SIG-M5 treated with dmso at 0.1 percent for 504 hours (cell line): ENCODE measurements at regions not wholly inside any gene's neighbourhood (a gene's known extent, or its start where the extent isn't known, plus 50 kb on each side); places are given as distances from the start of the nearest gene placed in this dataset.
A peak's percentile ranks its signal among the peaks of the same experiment; 100 is the strongest.
"Not testable (repeated sequence)": the region's sequence is repeated elsewhere in the genome, so short reads cannot be mapped to it uniquely, and the experiment has no call there.

ENCODE experiments used
- DNase-seq: peaks from one replicate; lab custom pipeline; 2025; ENCODE audit not compliant: unreplicated experiment; lab: John Stamatoyannopoulos, UW

GRCh38 chr5:83404182-83404716, 67.3 kb upstream of the VCAN start:
- no peak for DNase-seq

GRCh38 chr5:83405662-83406061, 65.9 kb upstream of the VCAN start:
- no peak for DNase-seq

- no peak for DNase-seq
Measured at GRCh38 chr5:83406906-83407305, 64.6 kb upstream of the VCAN start.

- no peak for DNase-seq
Measured at GRCh38 chr5:83407931-83408330, 63.6 kb upstream of the VCAN start.

- no peak for DNase-seq
Measured at GRCh38 chr5:83408719-83409118, 62.8 kb upstream of the VCAN start.

GRCh38 chr5:83409776-83410175, 61.8 kb upstream of the VCAN start:
- DNase-seq: not testable (repeated sequence)

- peak; percentile 84 for DNase-seq
Measured at GRCh38 chr5:83410319-83410718, 61.2 kb upstream of the VCAN start.

- no peak for DNase-seq
Measured at GRCh38 chr5:83414601-83415000, 56.9 kb upstream of the VCAN start.

GRCh38 chr5:83417884-83418283, 53.7 kb upstream of the VCAN start:
- DNase-seq: no peak

GRCh38 chr5:83418356-83419321, 52.9 kb upstream of the VCAN start:
- DNase-seq: no peak
